ENCODE measurements at regions not wholly inside any gene's neighbourhood (a gene's known extent, or its start where the extent isn't known, plus 50 kb on each side); places are given as distances from the start of the nearest gene placed in this dataset.

GRCh38 chr6:165229216-165229615 is 80.2 kb downstream of the C6orf118 start:
- DNase-seq (no peak), ATAC-seq (no peak)
- intact Hi-C loops (cut with DNase I) = no loop called here
- Histone ChIP-seq H3K9me3 (no peaks in the 10 kb centered on the region), H3K27ac (no peak overlapping the region), H3K36me3 (no peaks in the 10 kb centered on the region), H3K27me3 (no peaks in the 10 kb centered on the region), H3K4me1 (no peaks in the 10 kb centered on the region), H3K4me3 (no peak overlapping the region)
- WGBS (ENCODE audit: insufficient coverage, low coverage, low lambda C conversion rate, missing lambda C conversion rate) = 58% methylated on average over 5 of the region's 5 CpGs
- TF ChIP-seq CTCF (IDR thresholded peaks at IDR 0.05) = no peak
- TF ChIP-seq POLR2A (IDR thresholded peaks at IDR 0.05) = no peak

GRCh38 chr6:165227644-165228329 is 81.6 kb downstream of the C6orf118 start:
- no peak for ATAC-seq
- Histone ChIP-seq H3K4me3 (no peak overlapping the region), H3K9me3 (no peaks in the 10 kb centered on the region), H3K27ac (no peak overlapping the region), H3K36me3 (no peaks in the 10 kb centered on the region), H3K4me1 (no peaks in the 10 kb centered on the region), H3K27me3 (no peaks in the 10 kb centered on the region)
- DNase-seq = no peak
- intact Hi-C loops (cut with DNase I) = no loop called here
- 51% methylated on average over 9 of the region's 10 CpGs for WGBS (ENCODE audit: insufficient coverage, low coverage, low lambda C conversion rate, missing lambda C conversion rate)
- TF ChIP-seq POLR2A (IDR thresholded peaks at IDR 0.05) (no peak), CTCF (IDR thresholded peaks at IDR 0.05) (no peak)

GRCh38 chr6:165223736-165224135 is 85.7 kb downstream of the C6orf118 start:
- no peak overlapping the region for H3K27ac ChIP-seq
- no peaks in the 10 kb centered on the region for H3K9me3 ChIP-seq
- ATAC-seq (no peak), DNase-seq (no peak)
- intact Hi-C loops (cut with DNase I) = no loop called here
- TF ChIP-seq POLR2A (IDR thresholded peaks at IDR 0.05) (no peak), CTCF (IDR thresholded peaks at IDR 0.05) (no peak)
- no peaks in the 10 kb centered on the region for H3K27me3 ChIP-seq
- no peaks in the 10 kb centered on the region for H3K36me3 ChIP-seq
- 25% methylated on average over 1 of the region's 1 CpG for WGBS (ENCODE audit: insufficient coverage, low coverage, low lambda C conversion rate, missing lambda C conversion rate)
- no peaks in the 10 kb centered on the region for H3K4me1 ChIP-seq
- H3K4me3 ChIP-seq = no peak overlapping the region

GRCh38 chr6:165223101-165223500 is 86.3 kb downstream of the C6orf118 start:
- Histone ChIP-seq H3K27ac (no peak overlapping the region), H3K9me3 (no peaks in the 10 kb centered on the region), H3K27me3 (no peaks in the 10 kb centered on the region), H3K4me3 (no peak overlapping the region), H3K4me1 (no peaks in the 10 kb centered on the region), H3K36me3 (no peaks in the 10 kb centered on the region)
- ATAC-seq (no peak), DNase-seq (no peak)
- TF ChIP-seq CTCF (IDR thresholded peaks at IDR 0.05) (no peak), POLR2A (IDR thresholded peaks at IDR 0.05) (no peak)
- intact Hi-C loops (cut with DNase I) = no loop called here
- WGBS (ENCODE audit: insufficient coverage, low coverage, low lambda C conversion rate, missing lambda C conversion rate) = 50% methylated on average over 2 of the region's 2 CpGs
